Trophoblast cell (in vitro differentiated cells and primary cell): ENCODE measurements at regions not wholly inside any gene's neighbourhood (a gene's known extent, or its start where the extent isn't known, plus 50 kb on each side); places are given as distances from the start of the nearest gene placed in this dataset.

ENCODE experiments used
- DNase-seq, 2 donors: peaks; one replicate each; pipeline ENCODE4 v3.0.0-alpha.2; 2016
- H2AFZ ChIP-seq: 2 replicates; pipeline ENCODE4 v1.6.1; 2013; ENCODE audit warnings: low read length, moderate library complexity, mild to moderate bottlenecking; ENCODE audit not compliant: insufficient read depth, poor library complexity
- H2AK5ac ChIP-seq: 2 replicates; pipeline ENCODE4 v1.6.1; 2013; ENCODE audit warnings: mild to moderate bottlenecking, low read length
- H2BK120ac ChIP-seq: 2 replicates; pipeline ENCODE4 v1.6.1; 2013; ENCODE audit warnings: low read length, mild to moderate bottlenecking, moderate library complexity; ENCODE audit not compliant: insufficient read depth, poor library complexity
- H2BK12ac ChIP-seq: 2 replicates; pipeline ENCODE4 v1.6.1; 2013; ENCODE audit warnings: mild to moderate bottlenecking, low read length, moderate library complexity
- H2BK5ac ChIP-seq: 2 replicates; pipeline ENCODE4 v1.6.1; 2013; ENCODE audit warnings: low read length, low read depth, moderate library complexity, mild to moderate bottlenecking; ENCODE audit not compliant: poor library complexity
- H3K14ac ChIP-seq: 2 replicates; pipeline ENCODE4 v1.6.1; 2013; ENCODE audit warnings: mild to moderate bottlenecking, low read length
- H3K18ac ChIP-seq: 2 replicates; pipeline ENCODE4 v1.6.1; 2013; ENCODE audit warnings: mild to moderate bottlenecking, low read length
- H3K23ac ChIP-seq: 2 replicates; pipeline ENCODE4 v1.6.1; 2013; ENCODE audit warnings: low read length
- H3K27ac ChIP-seq: 2 replicates; pipeline ENCODE4 v1.5.1; 2013; ENCODE audit warnings: low read depth, mild to moderate bottlenecking, inconsistent platforms, low read length, moderate library complexity
- H3K27me3 ChIP-seq: 2 replicates; pipeline ENCODE4 v1.6.1; 2013; ENCODE audit warnings: inconsistent platforms, mild to moderate bottlenecking, low read length, moderate library complexity; ENCODE audit not compliant: insufficient read depth
- H3K36me3 ChIP-seq, 2 experiments: 1 replicate in 1 of 2; 2 replicates in 1 of 2; pipeline ENCODE4 v1.6.1; 2013; ENCODE audit warnings: low read length in 2 of 2, mild to moderate bottlenecking in 2 of 2, moderate library complexity in 1 of 2; ENCODE audit not compliant: insufficient read depth in 2 of 2, control insufficient read depth in 1 of 2
- H3K4ac ChIP-seq: 2 replicates; pipeline ENCODE4 v1.6.1; 2013; ENCODE audit warnings: low read depth, mild to moderate bottlenecking, low read length, moderate library complexity
- H3K4me1 ChIP-seq, 2 experiments: 1 replicate in 1 of 2; 2 replicates in 1 of 2; pipeline ENCODE4 v1.6.1; 2013; ENCODE audit warnings: low read length in 2 of 2, mild to moderate bottlenecking in 2 of 2, moderate library complexity in 1 of 2; ENCODE audit not compliant: insufficient read depth in 2 of 2, control insufficient read depth in 1 of 2
- H3K4me2 ChIP-seq: 2 replicates; pipeline ENCODE4 v1.6.1; 2013; ENCODE audit warnings: inconsistent platforms, mild to moderate bottlenecking, low read length, moderate library complexity
- H3K4me3 ChIP-seq: 2 replicates; pipeline ENCODE4 v1.5.1; 2013; ENCODE audit warnings: mild to moderate bottlenecking, low read depth, low read length, inconsistent platforms
- H3K79me1 ChIP-seq: one replicate; pipeline ENCODE4 v1.6.1; 2013; ENCODE audit warnings: low read length
- H3K79me2 ChIP-seq: 2 replicates; pipeline ENCODE4 v1.6.1; 2013; ENCODE audit warnings: low read length, mild to moderate bottlenecking; ENCODE audit not compliant: control insufficient read depth, insufficient read depth, poor library complexity
- H3K9ac ChIP-seq: 2 replicates; pipeline ENCODE4 v1.6.1; 2013; ENCODE audit warnings: mild to moderate bottlenecking, low read length
- H3K9me3 ChIP-seq: 2 replicates; pipeline ENCODE4 v1.6.1; 2013; ENCODE audit warnings: low read depth, mild to moderate bottlenecking, control low read depth, inconsistent platforms, low read length; ENCODE audit not compliant: insufficient read depth
- H4K12ac ChIP-seq: 2 replicates; pipeline ENCODE4 v1.6.1; 2013; ENCODE audit warnings: low read depth, mild to moderate bottlenecking, low read length, moderate library complexity
- H4K8ac ChIP-seq: 2 replicates; pipeline ENCODE4 v1.6.1; 2013; ENCODE audit warnings: low read depth, mild to moderate bottlenecking, low read length, moderate library complexity
- H4K91ac ChIP-seq: one replicate; pipeline ENCODE4 v1.6.1; 2013; ENCODE audit warnings: low read depth, mild to moderate bottlenecking, low read length, moderate library complexity
- WGBS: extraction: QIAGEN DNeasy Blood & Tissue Kit; methylation state at CpG from one replicate; pipeline ENCODE4 v1.1.7; 2013; ENCODE audit warnings: missing lambda C conversion rate; ENCODE audit not compliant: insufficient read length, insufficient coverage; ENCODE audit errors: extremely low coverage; 5-methylcytosine and 5-hydroxymethylcytosine counted together

- Histone ChIP-seq H2BK12ac (no peak overlapping the region), H3K23ac (no peak overlapping the region), H3K14ac (no peak overlapping the region), H4K12ac (no peak overlapping the region), H4K8ac (no peak overlapping the region), H3K79me1 (no peaks in the 10 kb centered on the region), H3K4me3 (no peak overlapping the region), H2AK5ac (no peak overlapping the region), H3K4me1 (no peaks in the 10 kb centered on the region), H2BK120ac (no peak overlapping the region), H3K79me2 (no peaks in the 10 kb centered on the region), H3K27me3 (no peaks in the 10 kb centered on the region), H3K27ac (no peak overlapping the region), H3K9ac (no peak overlapping the region), H2AFZ (no peak overlapping the region), H3K18ac (no peak overlapping the region), H3K36me3 (no peaks in the 10 kb centered on the region), H3K9me3 (no peaks in the 10 kb centered on the region), H2BK5ac (no peak overlapping the region), H3K4me2 (no peak overlapping the region), H3K4ac (no peak overlapping the region), H4K91ac (no peak overlapping the region)
- WGBS: no CpG with 5 or more reads among the region's 4 CpGs
- DNase-seq: peak in 1 of 2 donors; percentile 26
These were observed 67.0 kb downstream of the FANCF start for GRCh38 chr11:22558664-22559063.

GRCh38 chr11:22556381-22556780 lies 69.2 kb downstream of the FANCF start:
- Histone ChIP-seq H3K18ac (no peak overlapping the region), H3K36me3 (no peaks in the 10 kb centered on the region), H3K9me3 (no peaks in the 10 kb centered on the region), H3K79me1 (no peaks in the 10 kb centered on the region), H3K79me2 (no peaks in the 10 kb centered on the region), H3K14ac (no peak overlapping the region), H4K8ac (no peak overlapping the region), H3K27ac (no peak overlapping the region), H2BK5ac (no peak overlapping the region), H4K91ac (no peak overlapping the region), H4K12ac (no peak overlapping the region), H2BK12ac (no peak overlapping the region), H3K4me1 (no peaks in the 10 kb centered on the region), H2BK120ac (no peak overlapping the region), H3K27me3 (no peaks in the 10 kb centered on the region), H2AK5ac (no peak overlapping the region), H3K4me3 (no peak overlapping the region), H3K23ac (no peak overlapping the region), H3K9ac (no peak overlapping the region), H3K4me2 (no peak overlapping the region), H3K4ac (no peak overlapping the region), H2AFZ (no peak overlapping the region)
- DNase-seq: peak in 1 of 2 donors; percentile 7
- no CpG with 5 or more reads among the region's 2 CpGs for WGBS

- no peak overlapping the region for H3K4me2 ChIP-seq
- no peaks in the 10 kb centered on the region for H3K9me3 ChIP-seq
- H2BK120ac ChIP-seq: no peak overlapping the region
- H4K8ac ChIP-seq: no peak overlapping the region
- H3K79me2 ChIP-seq: no peaks in the 10 kb centered on the region
- H3K23ac ChIP-seq: no peak overlapping the region
- H2BK5ac ChIP-seq: no peak overlapping the region
- no peak overlapping the region for H4K91ac ChIP-seq
- no peaks in the 10 kb centered on the region for H3K27me3 ChIP-seq
- no peak overlapping the region for H2AFZ ChIP-seq
- no peak overlapping the region for H3K14ac ChIP-seq
- H3K9ac ChIP-seq: no peak overlapping the region
- no peak overlapping the region for H2AK5ac ChIP-seq
- no peak overlapping the region for H3K4ac ChIP-seq
- H4K12ac ChIP-seq: no peak overlapping the region
- H2BK12ac ChIP-seq: no peak overlapping the region
- H3K4me1 ChIP-seq: no peaks in the 10 kb centered on the region
- no peaks in the 10 kb centered on the region for H3K79me1 ChIP-seq
- peak; percentile 82 to 94 for DNase-seq
- no peak overlapping the region for H3K18ac ChIP-seq
- H3K27ac ChIP-seq: no peak overlapping the region
- no peaks in the 10 kb centered on the region for H3K36me3 ChIP-seq
- no CpG with 5 or more reads among the region's 1 CpG for WGBS
- H3K4me3 ChIP-seq: no peak overlapping the region
These were observed 69.7 kb downstream of the FANCF start for GRCh38 chr11:22555881-22556280.

- H3K79me1 ChIP-seq: no peaks in the 10 kb centered on the region
- H4K8ac ChIP-seq: no peak overlapping the region
- no peak overlapping the region for H2BK120ac ChIP-seq
- no peak overlapping the region for H2BK5ac ChIP-seq
- no peak overlapping the region for H4K12ac ChIP-seq
- DNase-seq: no peak
- H3K9me3 ChIP-seq: no peaks in the 10 kb centered on the region
- H3K14ac ChIP-seq: no peak overlapping the region
- H3K4me3 ChIP-seq: no peak overlapping the region
- H3K79me2 ChIP-seq: no peaks in the 10 kb centered on the region
- no peak overlapping the region for H3K18ac ChIP-seq
- no peaks in the 10 kb centered on the region for H3K4me1 ChIP-seq
- no peak overlapping the region for H4K91ac ChIP-seq
- no peak overlapping the region for H3K4ac ChIP-seq
- no peak overlapping the region for H2BK12ac ChIP-seq
- no peak overlapping the region for H3K27ac ChIP-seq
- no peaks in the 10 kb centered on the region for H3K27me3 ChIP-seq
- no CpG with 5 or more reads among the region's 1 CpG for WGBS
- no peak overlapping the region for H3K4me2 ChIP-seq
- H3K23ac ChIP-seq: no peak overlapping the region
- H3K36me3 ChIP-seq: no peaks in the 10 kb centered on the region
- H2AK5ac ChIP-seq: no peak overlapping the region
- H2AFZ ChIP-seq: no peak overlapping the region
- H3K9ac ChIP-seq: no peak overlapping the region
These were observed 71.4 kb downstream of the FANCF start for GRCh38 chr11:22554221-22554620.
